SK-N-DZ (cell line): ENCODE measurements at regions not wholly inside any gene's neighbourhood (a gene's known extent, or its start where the extent isn't known, plus 50 kb on each side); places are given as distances from the start of the nearest gene placed in this dataset.

Experiments used
- DNase-seq: peaks from one replicate; pipeline ENCODE4 v3.0.0-alpha.2; 2015; ENCODE audit warnings: low spot score

GRCh38 chr7:26011039-26011696, 140.8 kb upstream of the NFE2L3 start:
- no peak for DNase-seq

- DNase-seq = no peak
Observed at GRCh38 chr7:26013551-26014083, 138.4 kb upstream of the NFE2L3 start.

- DNase-seq = no peak
Observed at GRCh38 chr7:26022982-26023381, 129.0 kb upstream of the NFE2L3 start.

- DNase-seq = no peak
Observed at GRCh38 chr7:26029911-26030310, 122.1 kb upstream of the NFE2L3 start.

GRCh38 chr7:26034391-26034790, 117.6 kb upstream of the NFE2L3 start:
- no peak for DNase-seq

GRCh38 chr7:26035552-26035951, 116.4 kb upstream of the NFE2L3 start:
- no peak for DNase-seq

- DNase-seq = no peak
Observed at GRCh38 chr7:26036092-26036491, 115.9 kb upstream of the NFE2L3 start.

- no peak for DNase-seq
Observed at GRCh38 chr7:26038201-26038990, 113.6 kb upstream of the NFE2L3 start.

- no peak for DNase-seq
Observed at GRCh38 chr7:26040085-26040484, 111.9 kb upstream of the NFE2L3 start.

GRCh38 chr7:26042237-26042636, 109.8 kb upstream of the NFE2L3 start:
- no peak for DNase-seq

- DNase-seq = no peak
Observed at GRCh38 chr7:26043801-26044200, 108.2 kb upstream of the NFE2L3 start.

GRCh38 chr7:26044320-26044719, 107.7 kb upstream of the NFE2L3 start:
- DNase-seq = no peak

- DNase-seq = no peak
Observed at GRCh38 chr7:26046150-26046549, 105.8 kb upstream of the NFE2L3 start.

- no peak for DNase-seq
Observed at GRCh38 chr7:26046878-26047277, 105.1 kb upstream of the NFE2L3 start.

- no peak for DNase-seq
Observed at GRCh38 chr7:26048663-26049062, 103.3 kb upstream of the NFE2L3 start.

- no peak for DNase-seq
Observed at GRCh38 chr7:26049081-26049480, 102.9 kb upstream of the NFE2L3 start.

- DNase-seq = no peak
Observed at GRCh38 chr7:26051021-26051420, 101.0 kb upstream of the NFE2L3 start.

- DNase-seq = no peak
Observed at GRCh38 chr7:26052706-26053105, 99.3 kb upstream of the NFE2L3 start.

GRCh38 chr7:26054386-26054785, 97.6 kb upstream of the NFE2L3 start:
- DNase-seq = no peak

- DNase-seq = no peak
Observed at GRCh38 chr7:26055241-26055640, 96.8 kb upstream of the NFE2L3 start.

GRCh38 chr7:26060733-26061677, 91.0 kb upstream of the NFE2L3 start:
- DNase-seq = no peak
